Neural cell (in vitro differentiated cells): ENCODE measurements at regions not wholly inside any gene's neighbourhood (a gene's known extent, or its start where the extent isn't known, plus 50 kb on each side); places are given as distances from the start of the nearest gene placed in this dataset.

Experiments
- H2AFZ ChIP-seq: fragments of 200-600, 300-800 bp; sonication (generic), shearing (Covaris generic); 2 replicates; pipeline ENCODE4 v1.6.0; 2014; ENCODE audit warnings: low read depth, mild to moderate bottlenecking, antibody characterized with exemption, low read length, moderate library complexity
- H3F3A ChIP-seq: fragments of 200-600 bp; shearing (Covaris generic); 2 replicates; pipeline ENCODE4 v1.6.1; 2016; ENCODE audit warnings: mild to moderate bottlenecking, moderate library complexity, mixed read lengths, antibody characterized with exemption, low read length; ENCODE audit not compliant: insufficient read depth, poor library complexity, severe bottlenecking
- H3K27ac ChIP-seq: fragments of 200-600, 300-800 bp; sonication (generic), shearing (Covaris generic); 2 replicates; pipeline ENCODE4 v1.5.1; 2014; ENCODE audit warnings: mild to moderate bottlenecking, low read length, moderate library complexity
- H3K27me3 ChIP-seq: fragments of 300-800, 200-600 bp; sonication (generic), shearing (Covaris generic); 2 replicates; pipeline ENCODE4 v1.6.0; 2014; ENCODE audit warnings: mild to moderate bottlenecking, low read depth, low read length, moderate library complexity; ENCODE audit not compliant: insufficient read depth
- H3K36me3 ChIP-seq: fragments of 300-800, 200-600 bp; sonication (generic), shearing (Covaris generic); 2 replicates; pipeline ENCODE4 v1.5.1; 2014; ENCODE audit warnings: mild to moderate bottlenecking, antibody characterized with exemption, low read length, moderate library complexity; ENCODE audit not compliant: insufficient read depth
- H3K4me2 ChIP-seq: fragments of 300-800, 200-600 bp; sonication (generic), shearing (Covaris generic); 2 replicates; pipeline ENCODE4 v1.6.0; 2014; ENCODE audit warnings: mild to moderate bottlenecking, low read length
- H3K4me3 ChIP-seq: fragments of 300-800, 200-600 bp; sonication (generic), shearing (Covaris generic); 2 replicates; pipeline ENCODE4 v1.5.1; 2014; ENCODE audit warnings: mild to moderate bottlenecking, low read length, moderate library complexity
- H3K79me2 ChIP-seq: fragments of 200-600 bp; shearing (Covaris generic); replicated peaks from 2 replicates; pipeline ENCODE4 v1.6.0; 2014; ENCODE audit warnings: mild to moderate bottlenecking, low read length, moderate library complexity; ENCODE audit not compliant: insufficient read depth
- H3K9ac ChIP-seq: fragments of 300-800, 200-600 bp; sonication (generic), shearing (Covaris generic); 2 replicates; pipeline ENCODE4 v1.6.1; 2016; ENCODE audit warnings: mild to moderate bottlenecking, low read length, mixed read lengths
- H3K9me2 ChIP-seq: fragments of 200-600 bp; shearing (Covaris generic); 2 replicates; pipeline ENCODE4 v1.6.1; 2016; ENCODE audit warnings: mild to moderate bottlenecking, low read length, mixed read lengths; ENCODE audit not compliant: insufficient read depth
- H3K9me3 ChIP-seq: fragments of 200-600, 300-800 bp; sonication (generic), shearing (Covaris generic); 2 replicates; pipeline ENCODE4 v1.6.1; 2016; ENCODE audit warnings: mild to moderate bottlenecking, mixed run types, low read length, moderate library complexity, mixed read lengths
- H4K20me1 ChIP-seq: fragments of 200-600 bp; shearing (Covaris generic); 2 replicates; pipeline ENCODE4 v1.6.1; 2016; ENCODE audit warnings: mild to moderate bottlenecking, mixed run types; ENCODE audit not compliant: insufficient read depth
- CTCF ChIP-seq: fragments of 450-650 bp; IDR thresholded peaks from 2 replicates; pipeline ENCODE4 v1.5.1; 2014; ENCODE audit warnings: antibody characterized with exemption, mild to moderate bottlenecking, moderate library complexity; ENCODE audit not compliant: poor library complexity, severe bottlenecking
- EP300 ChIP-seq: fragments of 450-650 bp; conservative IDR thresholded peaks from 2 replicates; pipeline ENCODE4 v1.6.1; 2014; ENCODE audit warnings: antibody characterized with exemption, mild to moderate bottlenecking, moderate library complexity; ENCODE audit not compliant: poor library complexity, severe bottlenecking
- EZH2 ChIP-seq: fragments of 200-600, 300-800 bp; shearing (Covaris generic), sonication (generic); IDR thresholded peaks from 2 replicates; pipeline ENCODE4 v1.6.1; 2014; ENCODE audit warnings: antibody characterized with exemption, low read length, borderline replicate concordance, mild to moderate bottlenecking; ENCODE audit not compliant: insufficient read depth, poor library complexity, severe bottlenecking
- MXI1 ChIP-seq: fragments of 450-650 bp; conservative IDR thresholded peaks from 2 replicates; pipeline ENCODE4 v1.6.1; 2014; ENCODE audit warnings: antibody characterized with exemption, mild to moderate bottlenecking; ENCODE audit not compliant: poor library complexity, severe bottlenecking
- POLR2AphosphoS5 ChIP-seq: IDR thresholded peaks from 2 replicates; pipeline ENCODE4 v1.6.1; 2012
- RAD21 ChIP-seq: fragments of 450-650 bp; conservative IDR thresholded peaks from 2 replicates; pipeline ENCODE4 v1.6.1; 2014; ENCODE audit warnings: antibody characterized with exemption, mild to moderate bottlenecking, moderate library complexity
- SMC3 ChIP-seq: fragments of 450-650 bp; conservative IDR thresholded peaks from 2 replicates; pipeline ENCODE4 v1.6.1; 2014; ENCODE audit warnings: antibody characterized with exemption, mild to moderate bottlenecking, moderate library complexity; ENCODE audit not compliant: poor library complexity
- TAF1 ChIP-seq: IDR thresholded peaks from 2 replicates; pipeline ENCODE4 v1.6.1; 2012; ENCODE audit warnings: low read depth
- TF ChIP-seq, protein P1 (sequence below): IDR thresholded peaks from 2 replicates; pipeline ENCODE4 v1.6.1; 2012; ENCODE audit warnings: borderline replicate concordance

GRCh38 chr18:70634576-70635147 lies 345.8 kb downstream of the SOCS6 start:
- Histone ChIP-seq H2AFZ (no peak overlapping the region), H3K36me3 (no peaks in the 10 kb centered on the region), H3K4me3 (no peak overlapping the region), H3K4me2 (no peak overlapping the region), H3F3A (no peaks in the 10 kb centered on the region), H3K79me2 (no peaks in the 10 kb centered on the region), H3K9ac (no peak overlapping the region), H3K9me2 (no peaks in the 10 kb centered on the region), H4K20me1 (no peaks in the 10 kb centered on the region), H3K27me3 (no peaks in the 10 kb centered on the region), H3K9me3 (no peaks in the 10 kb centered on the region), H3K27ac (no peak overlapping the region)
- TF ChIP-seq RAD21 = no peak
- TF ChIP-seq POLR2AphosphoS5 = no peak
- TF ChIP-seq MXI1 = no peak
- TF ChIP-seq, protein P1, sequence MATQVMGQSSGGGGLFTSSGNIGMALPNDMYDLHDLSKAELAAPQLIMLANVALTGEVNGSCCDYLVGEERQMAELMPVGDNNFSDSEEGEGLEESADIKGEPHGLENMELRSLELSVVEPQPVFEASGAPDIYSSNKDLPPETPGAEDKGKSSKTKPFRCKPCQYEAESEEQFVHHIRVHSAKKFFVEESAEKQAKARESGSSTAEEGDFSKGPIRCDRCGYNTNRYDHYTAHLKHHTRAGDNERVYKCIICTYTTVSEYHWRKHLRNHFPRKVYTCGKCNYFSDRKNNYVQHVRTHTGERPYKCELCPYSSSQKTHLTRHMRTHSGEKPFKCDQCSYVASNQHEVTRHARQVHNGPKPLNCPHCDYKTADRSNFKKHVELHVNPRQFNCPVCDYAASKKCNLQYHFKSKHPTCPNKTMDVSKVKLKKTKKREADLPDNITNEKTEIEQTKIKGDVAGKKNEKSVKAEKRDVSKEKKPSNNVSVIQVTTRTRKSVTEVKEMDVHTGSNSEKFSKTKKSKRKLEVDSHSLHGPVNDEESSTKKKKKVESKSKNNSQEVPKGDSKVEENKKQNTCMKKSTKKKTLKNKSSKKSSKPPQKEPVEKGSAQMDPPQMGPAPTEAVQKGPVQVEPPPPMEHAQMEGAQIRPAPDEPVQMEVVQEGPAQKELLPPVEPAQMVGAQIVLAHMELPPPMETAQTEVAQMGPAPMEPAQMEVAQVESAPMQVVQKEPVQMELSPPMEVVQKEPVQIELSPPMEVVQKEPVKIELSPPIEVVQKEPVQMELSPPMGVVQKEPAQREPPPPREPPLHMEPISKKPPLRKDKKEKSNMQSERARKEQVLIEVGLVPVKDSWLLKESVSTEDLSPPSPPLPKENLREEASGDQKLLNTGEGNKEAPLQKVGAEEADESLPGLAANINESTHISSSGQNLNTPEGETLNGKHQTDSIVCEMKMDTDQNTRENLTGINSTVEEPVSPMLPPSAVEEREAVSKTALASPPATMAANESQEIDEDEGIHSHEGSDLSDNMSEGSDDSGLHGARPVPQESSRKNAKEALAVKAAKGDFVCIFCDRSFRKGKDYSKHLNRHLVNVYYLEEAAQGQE = no peak
- TF ChIP-seq CTCF = no peak
- TF ChIP-seq EP300 = no peak
- TF ChIP-seq SMC3 = no peak
- TF ChIP-seq EZH2 = no peak
- no peak for TF ChIP-seq TAF1

GRCh38 chr18:70627182-70627802 lies 338.4 kb downstream of the SOCS6 start:
- Histone ChIP-seq H3K79me2 (no peaks in the 10 kb centered on the region), H2AFZ (no peak overlapping the region), H3F3A (no peaks in the 10 kb centered on the region), H3K27me3 (no peaks in the 10 kb centered on the region), H3K36me3 (no peaks in the 10 kb centered on the region), H3K4me2 (no peak overlapping the region), H3K9ac (no peak overlapping the region), H3K27ac (no peak overlapping the region), H3K9me3 (no peaks in the 10 kb centered on the region), H3K4me3 (no peak overlapping the region), H4K20me1 (no peaks in the 10 kb centered on the region), H3K9me2 (no peaks in the 10 kb centered on the region)
- TF ChIP-seq EP300 (no peak), SMC3 (no peak), POLR2AphosphoS5 (no peak), CTCF (no peak), TAF1 (no peak), MXI1 (no peak), EZH2 (no peak), RAD21 (no peak)
- TF ChIP-seq, protein P1 = no peak
